ENCODE measurements at regions not wholly inside any gene's neighbourhood (a gene's known extent, or its start where the extent isn't known, plus 50 kb on each side); places are given as distances from the start of the nearest gene placed in this dataset.
"Not testable (repeated sequence)": the region's sequence is repeated elsewhere in the genome, so short reads cannot be mapped to it uniquely, and the experiment has no call there.

- FAIRE-seq = no peak
These were observed 95.1 kb upstream of the TMEM178A start for GRCh38 chr2:39570614-39571013.

GRCh38 chr2:39571111-39571731 is 94.5 kb upstream of the TMEM178A start:
- no peak for DNase-seq (ENCODE audit: low spot score)
- peak; percentile 46 for FAIRE-seq

More at GRCh38 chr2:39570614-39571013, 95.1 kb upstream of the TMEM178A start:
- DNase-seq (ENCODE audit: low spot score) = no peak

- FAIRE-seq = no peak
- no peak for DNase-seq (ENCODE audit: low spot score)
These were observed 92.4 kb upstream of the TMEM178A start for GRCh38 chr2:39573276-39573675.

GRCh38 chr2:39581866-39582265 is 83.9 kb upstream of the TMEM178A start:
- no peak for DNase-seq (ENCODE audit: low spot score)
- FAIRE-seq = no peak

- DNase-seq (ENCODE audit: low spot score) = no peak
These were observed 82.5 kb upstream of the TMEM178A start for GRCh38 chr2:39583213-39583612.

GRCh38 chr2:39583781-39584180 is 81.9 kb upstream of the TMEM178A start:
- no peak for DNase-seq (ENCODE audit: low spot score)

More at GRCh38 chr2:39583213-39583612, 82.5 kb upstream of the TMEM178A start:
- no peak for FAIRE-seq

GRCh38 chr2:39584283-39584965 is 81.3 kb upstream of the TMEM178A start:
- DNase-seq (ENCODE audit: low spot score) (no peak), FAIRE-seq (no peak)

More at GRCh38 chr2:39583781-39584180, 81.9 kb upstream of the TMEM178A start:
- FAIRE-seq = no peak

- FAIRE-seq; DNase-seq (ENCODE audit: low spot score): not testable (repeated sequence)
These were observed 80.2 kb upstream of the TMEM178A start for GRCh38 chr2:39585531-39585930.

- FAIRE-seq = no peak
These were observed 78.5 kb upstream of the TMEM178A start for GRCh38 chr2:39587168-39587567.

GRCh38 chr2:39587641-39588040 is 78.1 kb upstream of the TMEM178A start:
- DNase-seq (ENCODE audit: low spot score) (no peak), FAIRE-seq (no peak)

More at GRCh38 chr2:39587168-39587567, 78.5 kb upstream of the TMEM178A start:
- DNase-seq (ENCODE audit: low spot score) = no peak

- FAIRE-seq (no peak), DNase-seq (ENCODE audit: low spot score) (peak; percentile 52)
These were observed 72.0 kb upstream of the TMEM178A start for GRCh38 chr2:39593439-39594393.

- FAIRE-seq = no peak
- DNase-seq (ENCODE audit: low spot score) = no peak
These were observed 70.6 kb upstream of the TMEM178A start for GRCh38 chr2:39595116-39595515.

- no peak for FAIRE-seq
- no peak for DNase-seq (ENCODE audit: low spot score)
These were observed 68.4 kb upstream of the TMEM178A start for GRCh38 chr2:39597314-39597713.

GRCh38 chr2:39602616-39603015 is 63.1 kb upstream of the TMEM178A start:
- no peak for FAIRE-seq
- no peak for DNase-seq (ENCODE audit: low spot score)

- DNase-seq (ENCODE audit: low spot score) (no peak), FAIRE-seq (no peak)
These were observed 62.3 kb upstream of the TMEM178A start for GRCh38 chr2:39603436-39603835.

GRCh38 chr2:39604866-39605265 is 60.9 kb upstream of the TMEM178A start:
- DNase-seq (ENCODE audit: low spot score) = no peak
- FAIRE-seq = no peak

GRCh38 chr2:39606585-39606984 is 59.1 kb upstream of the TMEM178A start:
- DNase-seq (ENCODE audit: low spot score) (no peak), FAIRE-seq (no peak)

GRCh38 chr2:39607538-39608262 is 58.0 kb upstream of the TMEM178A start:
- no peak for DNase-seq (ENCODE audit: low spot score)
- no peak for FAIRE-seq

GRCh38 chr2:39608263-39608575 is 57.5 kb upstream of the TMEM178A start:
- no peak for DNase-seq (ENCODE audit: low spot score)
- no peak for FAIRE-seq

GRCh38 chr2:39608686-39609441 is 56.9 kb upstream of the TMEM178A start:
- DNase-seq (ENCODE audit: low spot score) (no peak), FAIRE-seq (peak; percentile 94)

GRCh38 chr2:39609917-39610316 is 55.8 kb upstream of the TMEM178A start:
- DNase-seq (ENCODE audit: low spot score) = no peak
- no peak for FAIRE-seq
